ENCODE measurements at regions not wholly inside any gene's neighbourhood (a gene's known extent, or its start where the extent isn't known, plus 50 kb on each side); places are given as distances from the start of the nearest gene placed in this dataset.

GRCh38 chr2:139055202-139055601, 275.0 kb upstream of the NXPH2 start:
- TF ChIP-seq POLR2A (IDR thresholded peaks at IDR 0.05; ENCODE audit: low read depth, low read length) (no peak), CTCF (IDR thresholded peaks at IDR 0.05; ENCODE audit: extremely low read depth in 1 of 2, insufficient read depth in 1 of 2, low read depth in 1 of 2, low read length in 2 of 2) (no peak), POLR2AphosphoS5 (IDR thresholded peaks at IDR 0.05; ENCODE audit: insufficient read depth, low read depth, low read length) (no peak), MYC (IDR thresholded peaks at IDR 0.05; ENCODE audit: low read depth, low read length) (no peak), MAX (IDR thresholded peaks at IDR 0.05; ENCODE audit: insufficient read depth, insufficient read length) (no peak), EZH2 (IDR thresholded peaks at IDR 0.05; ENCODE audit: borderline replicate concordance, low read depth, low read length, severe bottlenecking) (no peak), FOS (IDR thresholded peaks at IDR 0.05; ENCODE audit: borderline replicate concordance, insufficient read depth, low read length) (no peak), GATA2 (IDR thresholded peaks at IDR 0.05; ENCODE audit: insufficient read depth, insufficient read length, low read depth, low read length) (no peak), JUN (IDR thresholded peaks at IDR 0.05; ENCODE audit: borderline replicate concordance, insufficient read depth, insufficient read length, low read depth) (no peak)
